ENCODE measurements at regions not wholly inside any gene's neighbourhood (a gene's known extent, or its start where the extent isn't known, plus 50 kb on each side); places are given as distances from the start of the nearest gene placed in this dataset.

- Histone ChIP-seq H3K36me3 (replicated peaks; ENCODE audit: control insufficient read depth, insufficient read depth, low read length) (no peaks in the 10 kb centered on the region), H3K4me3 (ENCODE audit: insufficient read depth, low read depth, low read length) (no peak overlapping the region), H3K27me3 (ENCODE audit: control insufficient read depth, insufficient read depth, low read length) (no peaks in the 10 kb centered on the region)
- DNase-seq: no peak
Measured at GRCh38 chr20:24718277-24718676, 230.8 kb upstream of the CST7 start.

GRCh38 chr20:24718696-24719095 lies 230.4 kb upstream of the CST7 start:
- Histone ChIP-seq H3K36me3 (replicated peaks; ENCODE audit: control insufficient read depth, insufficient read depth, low read length) (no peaks in the 10 kb centered on the region), H3K27me3 (ENCODE audit: control insufficient read depth, insufficient read depth, low read length) (no peaks in the 10 kb centered on the region; the same call in 1 of the 2 replicates), H3K4me3 (ENCODE audit: insufficient read depth, low read depth, low read length) (no peak overlapping the region)
- DNase-seq: peak; percentile 19

GRCh38 chr20:24720957-24721356 lies 228.1 kb upstream of the CST7 start:
- no peak for DNase-seq
- no peak overlapping the region for H3K4me3 ChIP-seq (ENCODE audit: insufficient read depth, low read depth, low read length)
- no peaks in the 10 kb centered on the region for H3K36me3 ChIP-seq (replicated peaks; ENCODE audit: control insufficient read depth, insufficient read depth, low read length)
- no peaks in the 10 kb centered on the region; the same call in 1 of the 2 replicates for H3K27me3 ChIP-seq (ENCODE audit: control insufficient read depth, insufficient read depth, low read length)

GRCh38 chr20:24721891-24722568 lies 227.0 kb upstream of the CST7 start:
- no peak for DNase-seq
- Histone ChIP-seq H3K36me3 (replicated peaks; ENCODE audit: control insufficient read depth, insufficient read depth, low read length) (no peaks in the 10 kb centered on the region), H3K27me3 (ENCODE audit: control insufficient read depth, insufficient read depth, low read length) (no peaks in the 10 kb centered on the region; the same call in 1 of the 2 replicates), H3K4me3 (ENCODE audit: insufficient read depth, low read depth, low read length) (no peak overlapping the region)

GRCh38 chr20:24722586-24722985 lies 226.5 kb upstream of the CST7 start:
- no peaks in the 10 kb centered on the region for H3K36me3 ChIP-seq (replicated peaks; ENCODE audit: control insufficient read depth, insufficient read depth, low read length)
- no peak for DNase-seq
- no peaks in the 10 kb centered on the region; the same call in 1 of the 2 replicates for H3K27me3 ChIP-seq (ENCODE audit: control insufficient read depth, insufficient read depth, low read length)
- no peak overlapping the region for H3K4me3 ChIP-seq (ENCODE audit: insufficient read depth, low read depth, low read length)

- Histone ChIP-seq H3K36me3 (replicated peaks; ENCODE audit: control insufficient read depth, insufficient read depth, low read length) (no peaks in the 10 kb centered on the region), H3K4me3 (ENCODE audit: insufficient read depth, low read depth, low read length) (no peak overlapping the region), H3K27me3 (ENCODE audit: control insufficient read depth, insufficient read depth, low read length) (no peaks in the 10 kb centered on the region; the same call in 1 of the 2 replicates)
- DNase-seq: no peak
Measured at GRCh38 chr20:24723186-24723585, 225.9 kb upstream of the CST7 start.

- H3K36me3 ChIP-seq (replicated peaks; ENCODE audit: control insufficient read depth, insufficient read depth, low read length): no peaks in the 10 kb centered on the region
- H3K4me3 ChIP-seq (ENCODE audit: insufficient read depth, low read depth, low read length): no peak overlapping the region
- DNase-seq: no peak
- no peaks in the 10 kb centered on the region; the same call in 1 of the 2 replicates for H3K27me3 ChIP-seq (ENCODE audit: control insufficient read depth, insufficient read depth, low read length)
Measured at GRCh38 chr20:24723647-24724352, 225.3 kb upstream of the CST7 start.

- Histone ChIP-seq H3K36me3 (replicated peaks; ENCODE audit: control insufficient read depth, insufficient read depth, low read length) (no peaks in the 10 kb centered on the region), H3K4me3 (ENCODE audit: insufficient read depth, low read depth, low read length) (no peak overlapping the region), H3K27me3 (ENCODE audit: control insufficient read depth, insufficient read depth, low read length) (no peaks in the 10 kb centered on the region; the same call in 1 of the 2 replicates)
- no peak for DNase-seq
Measured at GRCh38 chr20:24724982-24725533, 224.0 kb upstream of the CST7 start.

- Histone ChIP-seq H3K4me3 (ENCODE audit: insufficient read depth, low read depth, low read length) (no peak overlapping the region), H3K27me3 (ENCODE audit: control insufficient read depth, insufficient read depth, low read length) (no peaks in the 10 kb centered on the region; the same call in 1 of the 2 replicates), H3K36me3 (replicated peaks; ENCODE audit: control insufficient read depth, insufficient read depth, low read length) (no peaks in the 10 kb centered on the region)
- DNase-seq: no peak
Measured at GRCh38 chr20:24727795-24728194, 221.3 kb upstream of the CST7 start.

GRCh38 chr20:24729896-24730605 lies 219.0 kb upstream of the CST7 start:
- no peaks in the 10 kb centered on the region for H3K36me3 ChIP-seq (replicated peaks; ENCODE audit: control insufficient read depth, insufficient read depth, low read length)
- no peak overlapping the region for H3K4me3 ChIP-seq (ENCODE audit: insufficient read depth, low read depth, low read length)
- no peaks in the 10 kb centered on the region for H3K27me3 ChIP-seq (ENCODE audit: control insufficient read depth, insufficient read depth, low read length)
- DNase-seq: no peak

- no peaks in the 10 kb centered on the region for H3K27me3 ChIP-seq (ENCODE audit: control insufficient read depth, insufficient read depth, low read length)
- H3K4me3 ChIP-seq (ENCODE audit: insufficient read depth, low read depth, low read length): no peak overlapping the region
- H3K36me3 ChIP-seq (replicated peaks; ENCODE audit: control insufficient read depth, insufficient read depth, low read length): no peaks in the 10 kb centered on the region
- DNase-seq: no peak
Measured at GRCh38 chr20:24730750-24731149, 218.3 kb upstream of the CST7 start.

GRCh38 chr20:24731312-24731711 lies 217.8 kb upstream of the CST7 start:
- Histone ChIP-seq H3K4me3 (ENCODE audit: insufficient read depth, low read depth, low read length) (no peak overlapping the region), H3K36me3 (replicated peaks; ENCODE audit: control insufficient read depth, insufficient read depth, low read length) (no peaks in the 10 kb centered on the region), H3K27me3 (ENCODE audit: control insufficient read depth, insufficient read depth, low read length) (no peaks in the 10 kb centered on the region)
- no peak for DNase-seq

GRCh38 chr20:24732076-24732475 lies 217.0 kb upstream of the CST7 start:
- DNase-seq: no peak
- no peaks in the 10 kb centered on the region for H3K27me3 ChIP-seq (ENCODE audit: control insufficient read depth, insufficient read depth, low read length)
- no peaks in the 10 kb centered on the region for H3K36me3 ChIP-seq (replicated peaks; ENCODE audit: control insufficient read depth, insufficient read depth, low read length)
- H3K4me3 ChIP-seq (ENCODE audit: insufficient read depth, low read depth, low read length): no peak overlapping the region

GRCh38 chr20:24732599-24732998 lies 216.5 kb upstream of the CST7 start:
- no peak for DNase-seq
- H3K27me3 ChIP-seq (ENCODE audit: control insufficient read depth, insufficient read depth, low read length): no peaks in the 10 kb centered on the region
- no peak overlapping the region for H3K4me3 ChIP-seq (ENCODE audit: insufficient read depth, low read depth, low read length)
- no peaks in the 10 kb centered on the region for H3K36me3 ChIP-seq (replicated peaks; ENCODE audit: control insufficient read depth, insufficient read depth, low read length)
